ENCODE measurements at regions not wholly inside any gene's neighbourhood (a gene's known extent, or its start where the extent isn't known, plus 50 kb on each side); places are given as distances from the start of the nearest gene placed in this dataset.
"Not testable (repeated sequence)": the region's sequence is repeated elsewhere in the genome, so short reads cannot be mapped to it uniquely, and the experiment has no call there.

DNA sequence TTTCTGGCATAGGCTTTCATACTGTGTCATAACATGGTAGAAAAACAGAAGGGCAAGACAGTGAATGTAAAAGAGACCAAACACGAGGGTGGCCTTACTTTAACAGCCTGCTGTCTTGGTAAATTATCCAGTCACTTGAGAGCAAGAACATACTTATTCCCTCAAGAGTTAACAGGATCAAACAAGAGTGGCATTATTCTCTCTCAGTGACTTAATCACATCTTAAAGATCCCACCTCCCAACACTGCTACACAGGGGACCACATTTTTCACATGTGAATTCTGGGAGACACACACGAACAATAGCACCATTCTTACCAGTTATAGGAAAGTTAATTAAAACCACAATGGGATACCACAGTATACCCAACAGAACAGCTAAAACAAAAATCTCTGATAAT is 898.0 kb upstream of the C9orf72 start:
- no peak for DNase-seq (ENCODE audit: low spot score)

GRCh38 chr9:28487561-28487960 is 914.3 kb upstream of the C9orf72 start:
- DNase-seq (ENCODE audit: low spot score) = no peak

DNA sequence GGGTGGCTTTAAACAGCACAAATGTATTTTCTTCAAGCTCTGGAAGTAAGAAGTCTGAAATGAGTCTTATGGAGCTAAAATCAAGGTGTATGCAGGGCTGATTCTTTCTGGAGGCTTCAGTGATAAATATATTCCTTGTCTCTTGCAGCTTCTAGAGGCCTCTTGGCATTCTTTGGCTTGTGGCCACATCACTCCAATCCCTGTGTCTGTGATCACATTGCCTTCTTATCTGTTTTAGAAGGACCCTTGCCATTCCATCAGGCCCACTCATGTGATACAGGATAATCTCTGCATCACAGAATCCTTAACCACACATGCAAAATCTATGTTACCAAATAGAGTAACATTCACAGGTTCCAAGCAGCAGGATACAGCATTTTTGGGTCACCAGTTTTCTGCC is 917.8 kb upstream of the C9orf72 start:
- DNase-seq (ENCODE audit: low spot score) = no peak

GRCh38 chr9:28498168-28498567 is 924.9 kb upstream of the C9orf72 start:
- DNase-seq (ENCODE audit: low spot score) = not testable (repeated sequence)

GRCh38 chr9:28502189-28502588 is 928.9 kb upstream of the C9orf72 start:
- no peak for DNase-seq (ENCODE audit: low spot score)

- no peak for DNase-seq (ENCODE audit: low spot score)
These were observed 929.5 kb upstream of the C9orf72 start for GRCh38 chr9:28502741-28503140.

DNA sequence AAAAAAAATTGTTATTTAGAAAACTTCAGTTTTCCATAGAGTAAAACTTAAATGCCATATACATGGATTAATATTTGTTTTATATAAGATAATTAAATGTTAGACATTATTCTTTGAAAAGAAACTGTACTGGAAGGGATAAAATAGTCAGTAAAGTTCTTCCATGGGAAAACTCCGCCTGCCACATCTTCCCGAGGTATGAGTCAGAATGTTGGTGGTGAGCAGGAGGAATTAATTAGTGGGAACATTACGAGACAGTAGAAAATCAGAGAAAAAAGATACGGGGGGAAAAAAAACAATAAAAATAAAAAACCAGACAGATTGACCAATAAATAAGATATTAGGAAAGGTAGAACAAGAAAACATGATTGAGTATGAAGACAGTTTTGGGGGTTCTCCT is 930.3 kb upstream of the C9orf72 start:
- DNase-seq (ENCODE audit: low spot score) = no peak

DNA sequence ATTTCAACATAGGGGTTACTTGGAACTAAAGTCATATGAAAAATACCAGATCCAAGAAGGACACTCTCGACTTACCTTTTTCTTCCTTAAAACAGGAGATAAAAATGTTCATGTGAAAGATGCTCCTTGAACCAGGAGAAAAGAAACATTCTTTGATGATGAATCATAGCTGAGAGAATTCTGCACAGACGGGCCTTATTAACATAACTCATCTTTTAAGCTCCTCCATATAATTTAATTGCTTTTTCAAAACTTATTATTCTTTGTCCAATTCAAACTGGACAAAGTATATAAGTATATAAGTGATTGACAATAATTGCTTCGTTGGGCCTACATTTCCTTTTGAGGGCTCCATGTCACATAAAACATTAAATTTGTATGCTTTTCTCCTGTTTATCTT is 945.2 kb upstream of the C9orf72 start:
- DNase-seq (ENCODE audit: low spot score) = no peak

DNA sequence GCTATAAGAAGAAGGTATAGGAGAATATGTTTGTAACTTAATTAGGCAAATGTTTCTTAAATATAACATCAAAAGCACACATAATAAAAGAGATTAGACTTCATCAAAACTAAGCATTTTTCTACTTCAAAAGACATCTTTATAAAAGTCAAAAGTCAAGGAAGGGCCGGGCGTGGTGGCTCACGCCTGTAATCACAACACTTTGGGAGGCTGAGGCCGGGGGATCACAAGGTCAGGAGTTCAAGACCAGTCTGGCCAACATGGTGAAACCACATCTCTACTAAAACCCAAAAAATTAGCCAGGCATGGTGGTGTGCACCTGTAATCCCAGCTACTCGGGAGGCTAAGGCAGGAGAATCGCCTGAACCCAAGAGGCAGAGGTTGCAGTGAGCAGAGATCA is 951.0 kb upstream of the C9orf72 start:
- not testable (repeated sequence) for DNase-seq (ENCODE audit: low spot score)

DNA sequence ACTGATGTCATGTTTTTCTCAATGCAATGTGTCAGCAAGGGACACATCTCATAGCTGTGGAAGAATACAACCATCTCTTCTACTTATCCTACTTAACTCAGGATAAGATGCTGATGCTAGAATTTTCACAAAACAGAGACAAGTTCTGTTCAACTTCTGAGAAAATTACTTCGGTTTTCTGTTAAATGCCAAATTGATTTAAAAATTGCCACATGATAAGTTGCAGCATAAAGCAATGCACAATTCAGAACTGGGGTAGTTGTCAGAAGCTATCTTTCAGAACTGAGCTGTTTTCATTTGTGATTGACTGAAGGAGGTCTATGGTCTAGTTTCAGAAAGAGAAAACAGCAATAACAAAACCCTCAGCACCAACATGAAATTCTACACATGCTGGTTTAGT is 954.8 kb upstream of the C9orf72 start:
- DNase-seq (ENCODE audit: low spot score) = no peak

DNA sequence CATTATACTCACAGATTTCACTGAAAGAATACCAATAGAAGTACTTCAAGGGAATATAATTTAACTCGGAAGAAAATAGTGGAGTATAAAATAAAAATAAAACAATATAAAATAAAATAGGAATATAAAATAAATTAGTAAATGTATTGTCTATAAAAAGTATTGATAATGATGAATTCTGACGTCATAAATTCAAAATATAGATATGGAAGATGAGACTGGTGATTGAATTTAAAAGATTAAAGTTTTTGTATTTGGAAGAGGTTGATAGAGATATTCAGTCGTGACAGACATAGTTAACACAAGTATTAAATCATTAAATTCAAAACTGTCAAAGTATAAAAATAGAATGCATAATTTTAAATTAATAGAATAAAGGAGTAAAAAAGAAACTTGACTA is 964.9 kb upstream of the C9orf72 start:
- no peak for DNase-seq (ENCODE audit: low spot score)

DNA sequence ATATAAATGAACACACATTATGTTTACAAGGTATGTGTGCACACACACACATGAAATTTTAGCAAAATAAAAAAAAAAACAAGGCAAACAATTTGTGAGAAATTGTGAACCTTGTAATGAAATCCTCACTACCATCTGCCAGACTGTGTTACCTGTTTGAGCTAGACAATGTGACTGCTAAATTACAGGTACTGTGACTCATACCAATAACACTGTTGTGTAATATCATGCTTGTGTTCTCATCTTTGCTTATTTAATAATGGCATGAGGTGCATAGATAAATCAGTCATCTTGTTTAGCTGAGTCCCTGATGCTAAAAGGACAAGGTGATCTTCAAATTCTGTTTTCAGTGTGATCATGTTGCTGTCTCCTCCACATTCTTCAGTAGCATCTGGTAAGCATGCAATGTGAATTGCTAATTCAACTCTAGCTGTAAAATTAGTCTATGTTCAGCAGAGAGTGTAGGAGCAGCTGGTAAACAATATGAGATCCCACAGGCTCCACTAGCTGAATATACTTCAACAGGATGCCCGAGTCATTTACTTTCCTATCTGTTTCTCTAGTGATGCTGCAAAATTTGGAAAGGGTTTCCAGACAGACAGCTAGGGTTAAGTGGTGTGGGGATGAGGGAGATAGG is 966.3 kb upstream of the C9orf72 start:
- DNase-seq (ENCODE audit: low spot score) = no peak

DNA sequence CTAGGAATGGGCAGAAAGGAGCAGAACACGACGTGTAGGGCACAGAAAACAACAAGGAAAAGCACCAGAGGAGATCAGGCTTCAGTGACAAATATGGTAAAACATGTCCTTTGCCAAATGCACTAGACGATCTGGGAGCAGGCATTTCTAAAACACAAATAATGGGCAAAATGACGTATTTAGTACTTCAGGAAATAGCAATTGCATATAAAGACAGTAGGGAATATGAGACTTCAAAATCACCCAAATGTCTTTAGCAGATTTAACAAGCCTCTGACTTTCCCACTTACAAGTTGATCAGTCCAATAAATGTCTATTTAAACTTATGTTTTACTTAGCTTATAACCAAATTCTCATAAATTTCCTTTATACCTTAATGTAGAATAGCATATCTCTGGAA is 969.6 kb upstream of the C9orf72 start:
- no peak for DNase-seq (ENCODE audit: low spot score)

DNA sequence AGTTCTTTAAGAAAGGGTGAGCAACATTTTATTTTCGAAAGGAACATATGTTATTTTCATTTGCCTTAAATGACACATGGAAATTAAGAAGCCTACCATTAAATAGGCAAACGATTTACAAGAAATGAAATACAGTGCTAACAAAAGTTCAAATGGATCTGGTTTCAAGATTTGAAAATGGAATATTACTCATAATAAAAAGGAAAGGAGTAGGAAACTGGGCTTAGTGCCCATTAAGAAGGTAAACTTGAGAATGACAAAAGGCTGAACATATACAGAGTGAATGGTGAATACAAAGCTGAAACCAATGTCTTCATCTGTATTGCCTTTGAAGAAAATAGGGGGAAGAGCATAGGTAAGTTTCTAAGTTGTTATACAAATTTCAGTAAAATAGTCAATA is 974.2 kb upstream of the C9orf72 start:
- no peak for DNase-seq (ENCODE audit: low spot score)

DNA sequence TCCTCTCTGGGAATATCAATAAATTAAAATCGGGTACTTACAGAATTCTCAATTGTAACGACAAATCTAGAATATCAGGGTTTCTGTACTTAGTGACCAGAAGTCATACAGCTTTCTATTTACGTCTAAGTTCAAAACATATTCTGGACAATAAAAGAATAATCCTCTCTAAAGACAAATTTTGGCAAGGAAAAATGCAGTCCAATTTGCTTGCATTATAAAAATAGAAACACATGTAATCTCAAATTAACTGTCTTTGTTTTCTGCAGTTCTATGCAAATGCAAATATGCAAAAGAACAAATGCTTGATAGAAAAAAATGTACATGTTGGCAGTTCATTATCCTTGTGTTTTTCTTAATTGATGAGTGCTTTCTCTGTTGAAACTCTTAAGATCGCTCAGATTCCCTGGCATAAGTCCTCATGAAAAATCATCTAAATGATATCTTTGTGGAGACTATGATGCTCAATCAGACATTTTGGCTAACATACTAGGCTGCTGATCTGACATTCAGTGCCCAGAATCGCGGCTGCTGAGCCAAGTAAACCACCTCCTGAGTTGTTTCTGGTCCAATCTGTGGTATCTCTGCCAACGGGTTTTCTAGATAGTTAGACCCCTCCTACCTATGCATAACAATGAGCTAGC is 990.1 kb upstream of the C9orf72 start:
- DNase-seq (ENCODE audit: low spot score) = no peak

- DNase-seq (ENCODE audit: low spot score) = no peak
These were observed 1010.6 kb upstream of the C9orf72 start for GRCh38 chr9:28583832-28584231.

GRCh38 chr9:28584542-28584941 is 1011.3 kb upstream of the C9orf72 start:
- DNase-seq (ENCODE audit: low spot score) = no peak

- DNase-seq (ENCODE audit: low spot score) = no peak
These were observed 1013.8 kb upstream of the C9orf72 start for GRCh38 chr9:28587052-28587451.

GRCh38 chr9:28598408-28598807 is 1025.1 kb upstream of the C9orf72 start:
- DNase-seq (ENCODE audit: low spot score) = peak; percentile 21

DNA sequence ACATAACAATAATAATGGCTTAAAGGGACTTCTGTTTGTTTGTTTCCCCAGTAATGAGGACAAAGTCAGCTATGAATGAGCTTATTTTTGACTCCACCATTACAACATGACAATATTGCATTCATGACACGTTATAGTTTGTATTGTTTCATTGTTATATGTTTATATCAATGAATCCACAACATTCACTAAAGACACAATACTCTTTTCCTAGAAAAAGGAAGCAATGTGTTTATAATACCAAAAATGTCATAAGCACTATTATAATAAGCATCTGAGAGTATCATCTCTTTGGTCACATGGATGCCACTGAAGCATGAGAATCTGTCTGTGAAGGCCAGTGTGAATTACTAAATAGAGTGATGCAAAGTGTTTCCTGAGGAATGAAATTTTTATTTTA is 1026.9 kb upstream of the C9orf72 start:
- DNase-seq (ENCODE audit: low spot score) = peak; percentile 70

DNA sequence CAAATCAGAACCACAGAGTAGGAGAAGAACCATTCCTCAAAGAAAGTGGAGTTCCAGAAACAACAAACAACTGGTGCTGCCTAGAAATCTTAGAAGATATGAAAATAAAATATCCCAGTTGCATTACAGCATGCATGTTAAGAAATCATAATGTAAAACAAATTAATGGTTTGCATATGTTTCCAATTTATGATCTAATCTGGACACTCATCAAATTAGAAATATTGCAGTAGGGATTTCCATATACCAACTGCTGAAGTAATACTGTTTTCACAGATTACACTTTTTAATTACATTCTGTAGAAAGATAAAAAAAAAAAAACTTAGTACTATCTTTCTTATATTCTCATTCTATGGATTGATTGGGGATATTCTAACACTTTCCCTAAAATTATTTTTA is 1034.6 kb upstream of the C9orf72 start:
- DNase-seq (ENCODE audit: low spot score) = no peak

GRCh38 chr9:28610339-28610738 is 1037.1 kb upstream of the C9orf72 start:
- DNase-seq (ENCODE audit: low spot score) = no peak

- DNase-seq (ENCODE audit: low spot score) = no peak
These were observed 1043.0 kb upstream of the C9orf72 start for GRCh38 chr9:28616310-28616709.

- DNase-seq (ENCODE audit: low spot score) = no peak
These were observed 1046.7 kb upstream of the C9orf72 start for GRCh38 chr9:28620011-28620410.
